IPS-NIHi7 (cell line): ENCODE measurements at regions not wholly inside any gene's neighbourhood (a gene's known extent, or its start where the extent isn't known, plus 50 kb on each side); places are given as distances from the start of the nearest gene placed in this dataset.
"Not testable (repeated sequence)": the region's sequence is repeated elsewhere in the genome, so short reads cannot be mapped to it uniquely, and the experiment has no call there.

Experiments
- DNase-seq: peaks from one replicate; pipeline ENCODE4 v3.0.0; 2012; ENCODE audit warnings: mixed read lengths; ENCODE audit errors: extremely low spot score

DNA sequence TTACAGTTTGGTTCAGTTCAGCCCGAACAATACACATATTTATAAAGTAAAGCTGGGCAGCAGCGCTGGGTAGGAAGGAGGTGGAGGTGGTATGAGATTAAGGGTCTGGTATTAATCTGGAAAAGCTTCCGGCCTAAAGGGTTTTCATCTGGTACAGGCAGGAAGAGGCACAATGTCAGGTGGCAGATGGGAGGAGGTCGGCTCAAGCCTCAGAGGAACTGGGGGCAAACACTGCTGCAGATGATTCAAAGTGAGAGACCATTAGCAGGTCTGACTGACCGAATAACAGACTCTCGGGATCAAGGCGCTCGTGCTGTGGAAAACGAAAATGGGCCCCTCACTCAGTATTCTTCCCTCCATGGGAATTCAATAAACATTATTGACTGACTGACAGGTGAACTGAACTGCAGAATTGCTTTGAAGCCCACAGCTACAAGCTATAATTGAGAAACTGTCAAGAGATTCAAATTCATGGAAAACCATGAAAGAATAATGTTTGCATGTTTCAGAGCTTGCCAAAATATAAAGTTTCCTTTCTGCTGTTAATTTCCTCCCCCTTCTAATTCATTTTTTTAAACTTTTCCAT is 75.3 kb downstream of the TMEM167A start:
- DNase-seq: no peak

DNA sequence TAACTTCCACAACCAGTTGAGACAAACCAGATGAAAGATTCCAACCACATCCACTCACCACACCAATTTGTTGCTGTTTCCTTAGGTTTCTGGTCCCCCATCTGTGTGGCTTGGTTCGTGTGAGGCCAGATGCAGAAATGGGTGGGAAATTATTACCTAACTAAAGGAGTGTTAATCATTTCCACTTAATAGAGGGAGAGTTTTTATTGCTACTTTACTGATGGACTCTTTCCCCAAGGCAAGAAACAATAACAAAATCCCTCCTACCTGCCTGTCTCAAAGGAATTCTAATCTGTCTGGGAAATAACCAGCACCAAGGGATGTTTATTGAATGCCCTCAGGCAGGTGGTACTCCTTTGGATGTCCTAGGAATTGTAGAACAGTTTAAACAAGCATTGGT is 76.3 kb downstream of the TMEM167A start:
- DNase-seq: no peak

DNA sequence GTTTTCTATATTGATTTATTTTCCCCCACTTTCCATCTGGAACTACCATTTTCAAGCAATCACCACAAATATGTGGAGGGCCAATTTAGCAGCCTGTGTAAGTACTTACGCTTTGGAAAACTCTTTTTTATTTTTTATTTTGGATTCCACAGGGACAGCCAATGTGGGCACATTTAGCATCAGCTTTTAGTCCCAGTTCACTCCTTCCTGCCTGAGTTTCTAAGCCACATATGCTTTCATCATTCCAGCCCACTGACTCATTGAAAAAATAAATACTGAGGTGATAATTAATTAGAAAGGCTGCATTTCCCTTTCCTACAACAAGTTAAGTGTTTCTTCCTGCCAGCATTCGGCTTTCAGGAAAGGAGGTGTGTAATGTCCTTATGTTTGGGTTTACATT is 76.8 kb downstream of the TMEM167A start:
- DNase-seq: no peak

DNA sequence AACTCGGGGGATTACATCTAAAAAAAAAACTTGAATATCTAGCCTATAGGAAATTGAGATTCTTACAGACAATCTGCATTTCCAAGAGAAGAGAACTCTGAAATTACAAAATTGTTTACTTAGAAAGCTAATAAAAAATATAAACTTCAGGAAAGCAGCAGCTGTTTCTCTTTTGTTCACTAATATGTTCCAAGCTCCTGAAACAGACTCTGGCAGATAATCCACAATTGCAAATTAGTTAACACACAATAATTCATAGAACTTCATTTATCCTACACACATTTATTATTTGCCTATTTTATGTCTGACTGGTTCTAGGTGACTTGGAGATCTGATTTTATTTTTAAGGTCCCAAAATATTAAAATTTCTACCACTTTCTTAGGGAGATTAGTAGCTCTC is 83.8 kb downstream of the TMEM167A start:
- DNase-seq: no peak

DNA sequence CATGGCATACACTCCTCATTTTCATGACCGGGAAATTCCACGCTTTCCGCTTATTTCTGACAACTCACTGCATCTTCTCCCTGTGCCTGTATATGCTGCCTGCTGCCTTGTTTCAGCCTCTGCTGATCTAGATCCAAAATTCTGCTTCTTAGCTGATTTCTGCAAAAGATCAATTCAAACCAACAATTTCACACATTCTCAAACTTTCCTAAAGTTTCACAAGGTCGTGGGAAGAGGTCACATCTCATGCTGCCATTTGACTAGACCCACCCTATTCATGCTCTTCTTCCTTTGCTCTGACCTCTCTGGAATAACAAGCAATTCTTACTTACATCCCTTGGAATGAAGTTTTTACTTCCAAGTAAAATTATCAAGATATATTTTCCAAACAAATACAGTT is 84.5 kb downstream of the TMEM167A start:
- no peak for DNase-seq

DNA sequence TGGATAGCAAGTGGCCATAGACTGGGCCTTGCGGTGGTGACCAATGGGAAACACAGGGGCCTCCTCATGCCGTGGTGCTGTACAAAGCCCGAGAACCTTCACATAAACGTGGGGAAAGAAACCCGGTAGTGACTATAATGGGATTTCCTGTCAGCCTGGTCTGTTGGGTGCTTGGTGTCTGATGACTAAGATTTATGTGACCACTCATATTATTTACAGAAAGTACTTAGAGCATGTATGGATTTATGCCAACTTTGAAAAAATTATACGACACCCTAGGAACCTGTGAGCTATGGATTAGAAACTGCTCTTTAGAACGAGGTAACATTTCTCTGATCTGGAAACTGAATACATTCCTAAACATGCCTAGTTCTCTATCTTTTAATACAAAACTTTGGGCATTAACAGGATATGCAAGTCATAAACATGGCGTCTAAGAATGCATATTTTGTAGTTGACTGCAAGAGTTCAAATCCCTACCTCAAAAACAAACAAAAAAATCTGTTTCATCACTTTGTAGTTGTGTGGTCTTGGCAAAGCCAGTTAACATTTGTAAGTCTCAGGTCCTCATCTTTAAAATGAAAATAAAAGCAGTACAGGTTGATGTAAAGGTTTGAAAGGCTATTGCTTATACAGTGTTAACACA is 85.4 kb downstream of the TMEM167A start:
- no peak for DNase-seq

DNA sequence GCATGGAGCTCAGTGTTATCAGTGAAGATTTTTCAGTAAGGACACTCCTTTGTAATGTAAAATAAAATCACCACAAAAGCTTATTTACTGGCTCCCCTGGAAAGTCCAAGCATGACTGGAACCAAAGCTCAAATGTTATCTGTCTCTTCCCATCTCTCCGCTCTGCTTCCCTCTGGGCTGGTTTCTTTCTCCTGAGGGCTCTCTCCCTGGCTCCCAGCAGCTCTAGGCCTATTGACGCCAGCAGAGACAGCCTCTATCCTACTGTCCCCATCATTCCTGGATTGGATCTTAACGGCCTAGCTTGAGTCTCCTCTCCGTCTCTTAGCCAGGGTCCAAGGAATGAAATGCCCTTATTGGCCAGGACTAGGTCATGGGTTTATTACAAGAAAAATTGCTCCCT is 86.1 kb downstream of the TMEM167A start:
- no peak for DNase-seq

DNA sequence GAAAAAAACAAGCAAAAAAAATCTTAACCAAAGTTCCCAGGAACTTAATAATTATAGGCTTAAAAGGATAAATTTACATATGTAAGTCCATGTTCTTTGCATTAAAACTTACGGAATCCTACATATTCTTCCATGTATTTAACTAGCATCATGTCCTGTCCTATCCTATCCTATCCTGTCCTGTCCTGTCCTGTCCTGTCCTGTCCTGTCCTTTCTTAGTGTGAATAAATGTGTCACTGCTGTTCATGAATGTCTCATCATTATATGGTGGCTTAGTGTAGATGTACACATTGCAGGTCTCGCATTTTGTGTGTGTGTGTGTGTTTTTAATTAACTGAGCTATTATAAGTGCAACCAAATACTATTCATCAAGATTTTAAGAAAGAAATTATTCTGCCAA is 90.0 kb downstream of the TMEM167A start:
- DNase-seq: no peak

DNA sequence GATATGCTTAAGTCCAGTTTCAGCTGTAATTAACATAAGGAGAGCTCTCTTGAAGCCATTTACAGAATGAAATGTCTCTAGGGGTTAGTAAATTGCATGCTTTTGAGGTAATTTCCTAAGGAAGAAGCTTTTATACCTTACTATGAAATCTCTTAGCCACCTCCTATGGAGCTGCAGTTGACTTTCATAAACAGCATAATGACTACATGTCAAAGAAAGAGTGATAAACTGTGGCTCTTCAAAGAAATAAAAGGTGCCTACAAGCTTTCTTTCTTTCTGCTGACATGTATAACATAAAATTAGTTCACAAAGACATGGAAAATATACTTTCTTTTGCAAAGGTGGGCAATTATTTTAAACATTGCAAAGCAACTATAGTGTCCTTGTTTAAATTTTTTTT is 90.8 kb downstream of the TMEM167A start:
- DNase-seq: no peak

DNA sequence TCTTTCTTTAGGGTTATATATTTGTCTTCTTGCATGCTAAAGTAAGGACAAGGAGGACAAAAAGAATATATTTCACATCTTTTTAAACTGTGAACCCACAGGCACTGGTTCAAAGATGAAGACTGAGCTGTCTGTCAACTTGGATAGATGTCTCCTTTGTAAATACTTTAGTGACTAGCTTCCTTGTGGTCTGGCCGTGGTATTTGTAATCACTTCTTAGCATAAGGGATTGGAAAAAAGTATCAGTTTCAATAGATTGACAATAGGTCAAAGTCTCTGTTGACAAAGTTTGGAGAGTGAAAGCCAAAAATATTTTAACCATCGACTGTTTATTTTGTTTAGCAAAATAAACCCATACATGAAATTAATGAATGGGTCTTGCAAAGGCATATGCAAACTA is 91.4 kb downstream of the TMEM167A start:
- no peak for DNase-seq

DNA sequence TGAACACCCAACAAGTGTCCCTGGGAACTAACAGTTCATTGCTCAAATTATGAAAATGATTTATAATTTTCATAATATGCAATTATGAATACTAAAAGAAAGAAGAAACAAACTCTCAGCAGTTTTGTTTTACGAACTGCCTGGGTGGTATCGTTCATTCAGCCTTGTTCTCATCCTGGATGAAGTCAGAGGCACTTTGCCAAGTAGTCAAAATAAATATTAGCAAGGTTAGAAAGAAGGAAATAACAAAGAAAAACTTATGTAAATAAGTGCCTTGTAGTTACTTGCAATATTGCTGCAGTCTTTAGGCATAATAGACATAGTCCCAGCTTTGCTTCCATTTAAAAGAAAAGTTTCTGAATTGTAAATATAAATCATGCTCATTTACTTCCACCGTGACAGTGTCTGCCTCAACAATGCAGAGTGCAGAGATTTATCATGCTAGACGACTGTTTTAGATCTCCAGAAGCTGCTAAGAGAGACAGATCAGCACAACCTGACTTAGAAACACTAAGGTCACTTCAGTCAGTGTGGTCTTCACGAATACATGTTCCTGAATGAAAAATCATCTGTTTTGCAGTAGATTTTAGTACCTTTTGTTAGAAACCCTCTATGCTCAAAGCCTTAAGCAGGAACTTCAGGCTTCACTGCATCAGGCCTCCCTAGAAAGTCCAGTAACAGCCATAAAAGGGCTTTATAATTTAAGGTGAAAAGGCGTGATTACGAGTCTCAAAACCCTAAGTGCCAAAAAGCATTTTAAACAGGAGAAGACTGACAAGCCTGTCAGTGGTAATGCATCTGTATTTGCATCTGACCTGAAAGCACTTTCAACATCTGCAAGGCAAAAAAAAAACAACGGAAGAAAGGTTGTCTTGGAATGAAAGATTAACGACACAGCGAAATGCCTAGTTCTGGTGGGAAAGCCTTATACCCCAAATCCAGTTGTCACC is 92.1 kb downstream of the TMEM167A start:
- DNase-seq: no peak

DNA sequence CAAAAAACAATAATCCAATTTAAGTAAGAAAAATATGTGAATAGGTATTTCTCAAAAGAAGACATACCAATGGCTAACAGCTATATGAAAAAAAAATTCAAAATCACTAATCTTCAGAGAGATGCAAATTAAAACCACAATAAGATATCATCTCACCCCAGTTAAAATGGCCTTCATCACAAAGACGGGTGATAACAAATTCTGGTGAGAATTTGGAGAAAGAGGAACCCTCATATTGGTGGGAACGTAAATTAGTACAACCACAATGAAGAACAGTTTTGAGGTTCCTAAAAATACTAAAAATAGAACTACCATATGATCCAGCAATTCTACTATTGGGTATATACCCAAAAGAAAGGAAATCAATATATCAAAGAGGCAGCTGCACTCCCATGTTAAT is 94.3 kb downstream of the TMEM167A start:
- DNase-seq: no peak

DNA sequence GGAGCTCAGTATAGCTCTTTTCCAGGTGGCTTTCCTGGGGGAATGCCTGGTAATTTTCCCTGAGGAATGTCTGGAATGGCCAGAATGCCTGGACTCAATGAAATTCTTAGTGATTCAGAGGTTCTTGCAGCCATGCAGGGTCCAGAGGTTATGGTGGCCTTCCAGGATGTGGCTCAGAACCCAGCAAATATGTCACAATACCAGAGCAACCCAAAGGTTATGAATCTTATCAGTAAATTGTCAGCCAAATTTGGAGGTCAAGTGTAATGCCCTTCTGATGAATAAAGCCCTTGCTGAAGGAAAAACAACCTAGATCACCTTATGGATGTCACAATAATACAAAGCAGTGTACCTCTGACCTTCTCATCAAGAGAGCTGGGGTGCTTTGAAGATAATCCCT is 100.3 kb downstream of the TMEM167A start:
- not testable (repeated sequence) for DNase-seq

DNA sequence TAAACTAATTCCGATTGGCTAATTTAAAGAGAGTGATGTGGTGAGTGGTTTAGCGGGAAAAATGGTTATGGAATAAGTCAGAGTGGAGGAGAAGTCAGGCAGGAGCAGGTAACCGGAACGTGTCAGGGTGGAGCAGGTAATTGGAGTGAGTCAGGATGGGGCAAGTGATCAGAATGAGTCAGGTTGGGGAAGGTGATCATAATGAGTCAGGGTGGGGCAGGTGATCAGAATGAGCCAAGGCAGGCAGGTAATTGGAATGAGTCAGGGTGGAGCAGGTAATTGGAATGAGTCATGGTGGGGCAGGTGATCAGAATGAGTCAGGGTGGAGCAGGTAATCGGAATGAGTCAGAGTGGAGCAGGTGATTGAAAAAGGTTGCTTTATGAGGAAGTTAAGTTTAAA is 101.4 kb downstream of the TMEM167A start:
- DNase-seq: no peak

DNA sequence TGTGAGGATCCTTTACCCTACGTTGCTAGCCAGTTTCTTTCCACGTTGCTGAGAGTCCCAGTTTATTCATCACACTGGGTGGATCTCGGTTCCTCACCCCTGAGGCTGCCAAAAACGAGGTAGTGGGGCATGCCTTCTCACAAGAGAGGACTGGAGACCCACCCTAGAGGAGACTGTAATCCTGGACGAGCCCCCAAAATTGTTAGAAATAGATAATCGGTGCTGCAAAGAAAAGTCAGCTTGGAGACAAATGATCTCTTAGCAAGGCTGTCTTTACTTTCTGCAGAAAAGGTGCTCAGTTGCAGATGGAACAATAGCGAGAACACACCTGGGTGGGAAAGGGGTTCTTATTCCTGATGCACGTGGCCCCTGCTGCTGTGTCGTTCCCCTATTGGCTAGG is 101.8 kb downstream of the TMEM167A start:
- DNase-seq: no peak

DNA sequence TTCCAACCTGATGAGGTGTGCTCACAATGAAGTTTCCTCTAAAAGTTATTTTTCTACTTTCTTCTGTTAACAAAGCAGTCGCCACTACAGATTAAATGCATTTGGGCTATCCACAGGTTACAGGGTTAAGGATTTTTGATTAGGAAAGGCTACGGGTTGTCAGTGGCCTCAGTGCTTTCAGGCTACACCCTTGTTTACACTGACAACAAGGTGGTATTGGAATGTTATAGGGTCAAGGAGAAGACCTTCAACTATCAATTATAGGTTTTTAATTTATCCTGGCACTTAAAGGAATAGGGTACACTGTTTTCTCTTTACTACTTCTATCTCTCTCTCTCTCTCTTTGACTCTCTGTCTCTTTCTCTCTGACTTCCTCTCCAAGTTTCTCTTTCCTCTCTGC is 102.8 kb downstream of the TMEM167A start:
- DNase-seq: not testable (repeated sequence)

DNA sequence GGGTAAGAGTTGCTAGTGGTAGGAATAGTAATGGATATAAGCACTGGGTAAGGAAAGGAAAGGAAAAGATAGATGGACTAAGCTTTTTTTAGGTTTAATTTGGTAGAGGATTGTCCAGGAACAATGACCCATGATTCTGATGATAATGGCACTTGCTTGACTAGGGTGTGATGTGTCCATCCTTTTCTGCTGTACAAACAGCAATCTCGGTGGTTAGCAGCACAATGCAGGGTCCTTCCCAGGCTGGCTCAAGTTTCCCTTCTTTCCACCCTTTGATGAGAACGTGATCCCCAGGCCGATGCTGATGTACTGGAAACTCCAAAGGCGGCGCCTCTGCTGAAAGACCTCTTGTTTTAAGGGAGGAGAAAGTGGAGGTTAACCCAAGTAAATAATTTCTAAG is 105.3 kb downstream of the TMEM167A start:
- DNase-seq: no peak

DNA sequence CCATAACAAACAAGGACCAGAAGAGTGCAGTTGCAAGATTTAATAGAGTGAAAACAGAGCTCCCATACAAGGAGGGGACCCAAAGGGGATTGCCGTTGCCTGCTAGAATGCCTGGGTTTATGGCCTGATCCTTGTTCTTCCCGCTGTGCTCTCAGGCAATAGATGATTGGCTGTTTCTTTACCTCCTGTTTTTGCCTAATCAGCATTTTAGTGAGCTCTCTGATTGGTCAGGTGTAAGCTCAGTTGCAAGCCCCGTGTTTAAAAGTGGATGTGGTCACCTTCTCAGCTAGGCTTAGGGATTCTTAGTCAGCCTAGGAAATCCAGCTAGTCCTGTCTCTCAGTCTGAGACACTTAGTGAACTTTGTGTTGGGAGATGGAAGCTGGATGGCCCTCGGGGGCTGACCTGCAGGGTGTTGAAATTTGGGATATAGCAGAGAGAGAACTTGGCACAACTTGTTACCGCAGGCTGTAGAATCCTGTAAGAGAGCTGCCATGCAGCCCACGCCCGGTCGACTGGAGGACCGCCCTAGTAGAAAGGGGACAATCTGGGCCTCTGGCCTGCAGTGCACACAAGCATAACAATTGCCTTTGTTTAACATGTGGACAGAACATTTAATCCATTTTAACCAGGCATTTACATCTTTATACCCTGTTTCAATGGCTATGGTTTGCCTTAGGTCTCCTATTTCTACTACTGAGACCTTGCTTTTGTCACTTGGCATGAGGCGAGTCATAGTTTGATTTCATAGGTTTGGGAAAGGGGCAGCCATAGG is 106.0 kb downstream of the TMEM167A start:
- not testable (repeated sequence) for DNase-seq

DNA sequence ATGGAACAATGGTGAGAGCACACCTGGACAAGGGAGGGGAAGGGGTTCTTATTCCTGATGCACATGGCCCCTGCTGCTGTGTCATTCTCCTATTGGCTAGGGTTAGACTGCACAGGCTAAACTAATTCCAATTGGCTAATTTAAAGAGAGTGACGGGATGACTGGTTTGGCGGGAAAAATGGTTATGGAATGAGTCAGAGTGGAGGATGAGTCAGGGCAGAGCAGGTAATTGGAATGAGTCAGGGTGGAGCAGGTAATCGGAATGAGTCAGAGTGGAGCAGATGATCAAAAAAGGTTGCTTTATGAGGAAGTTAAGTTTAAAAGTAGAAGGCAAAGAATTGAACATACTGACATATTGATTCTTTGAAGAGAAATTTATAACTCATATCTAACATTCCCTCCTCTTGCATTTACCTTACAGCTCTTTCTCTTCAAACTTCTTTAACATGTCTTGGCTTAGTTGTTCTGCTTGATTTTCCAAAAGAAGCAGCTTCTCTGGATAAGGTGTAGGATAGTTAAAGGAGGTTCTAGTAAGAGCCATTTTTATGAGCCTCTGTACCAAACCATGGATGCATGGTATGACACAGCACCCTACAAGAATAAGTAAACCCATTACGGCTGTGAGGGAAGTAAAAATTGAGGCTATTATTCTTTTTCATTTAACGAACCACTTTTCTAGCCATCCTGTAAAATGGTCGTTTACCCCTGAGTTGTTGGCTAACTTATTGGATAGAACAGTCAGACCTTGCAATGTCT is 107.8 kb downstream of the TMEM167A start:
- not testable (repeated sequence) for DNase-seq

DNA sequence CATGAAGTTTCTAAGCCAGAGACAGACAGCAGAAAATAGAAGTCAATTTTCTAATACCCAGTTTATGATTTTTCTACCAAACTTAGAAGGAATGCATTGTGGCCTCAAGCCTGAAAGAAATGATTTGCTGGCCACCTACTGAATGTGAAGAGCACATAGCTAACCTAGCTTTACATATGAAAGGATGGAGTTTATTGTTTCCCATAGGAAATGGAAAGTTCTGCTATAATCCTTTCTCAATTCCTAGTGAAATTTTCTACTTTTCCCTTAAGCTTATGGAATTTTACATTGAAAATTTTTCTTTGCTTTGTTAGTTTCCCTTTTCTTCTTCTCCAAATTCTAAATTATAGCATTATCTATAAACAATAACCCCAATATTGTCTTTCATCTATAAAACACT is 110.1 kb downstream of the TMEM167A start:
- DNase-seq: no peak

DNA sequence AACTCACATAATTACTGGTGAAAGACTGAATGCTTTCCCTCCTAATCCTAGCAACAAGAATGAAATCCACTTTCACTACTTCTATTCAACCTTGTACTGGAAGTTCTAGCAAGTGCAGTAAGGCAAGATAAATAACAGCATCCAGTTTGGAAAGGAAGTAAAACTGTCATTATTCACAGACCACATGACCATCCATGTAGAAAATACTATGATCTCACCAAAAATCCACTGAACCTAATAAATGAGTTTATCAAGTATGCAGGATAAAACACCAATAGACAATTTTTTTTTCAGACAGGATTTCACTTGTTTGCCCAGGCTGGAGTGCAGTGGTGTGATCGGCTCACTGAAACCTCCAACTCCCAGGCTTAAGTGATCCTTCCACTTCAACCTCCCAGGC is 117.7 kb downstream of the TMEM167A start:
- no peak for DNase-seq
